ENCODE measurements at regions not wholly inside any gene's neighbourhood (a gene's known extent, or its start where the extent isn't known, plus 50 kb on each side); places are given as distances from the start of the nearest gene placed in this dataset.

DNA sequence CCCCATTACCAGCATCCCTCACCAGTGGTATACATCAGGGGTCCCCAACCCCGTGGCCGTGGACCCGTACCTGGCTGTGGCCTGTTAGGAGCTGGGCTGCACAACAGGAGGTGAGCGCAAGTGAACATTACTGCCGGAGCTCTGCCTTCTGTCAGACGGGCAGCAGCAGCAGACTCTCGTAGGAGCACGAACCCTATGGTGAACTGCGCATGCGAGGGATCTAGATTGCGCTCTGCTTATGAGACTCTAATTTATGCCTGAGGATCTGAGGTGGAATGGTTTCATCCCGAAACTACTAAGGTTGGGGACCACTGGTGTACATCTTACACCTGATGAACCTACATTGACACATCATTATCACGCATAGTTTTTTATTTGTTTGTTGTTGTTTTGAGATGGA is 52.8 kb upstream of the DHX15 start:
- DNase-seq (ENCODE audit: low spot score) = no peak

DNA sequence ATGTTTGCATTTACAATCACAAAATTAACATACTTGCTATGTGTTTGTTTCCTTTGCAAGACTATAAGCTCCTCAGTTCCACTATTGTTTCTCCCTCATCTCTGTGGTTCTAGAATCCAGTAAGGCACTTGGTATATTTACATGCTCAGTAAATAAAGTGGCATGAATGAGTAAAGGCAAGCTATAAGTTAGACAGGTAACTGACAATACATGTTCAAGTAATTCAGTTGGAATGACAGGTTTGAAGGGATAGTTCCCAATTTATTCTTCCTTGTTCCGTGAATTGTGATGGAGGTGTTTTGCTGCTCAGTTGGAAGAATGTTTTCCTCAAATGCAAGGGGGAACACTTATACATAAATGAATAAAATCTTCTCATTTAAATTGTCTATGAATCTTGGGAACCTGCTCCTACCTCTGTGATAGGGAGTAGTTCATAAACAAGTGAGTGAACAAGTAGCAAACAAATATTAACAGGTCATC is 54.1 kb upstream of the DHX15 start:
- DNase-seq (ENCODE audit: low spot score) = no peak

DNA sequence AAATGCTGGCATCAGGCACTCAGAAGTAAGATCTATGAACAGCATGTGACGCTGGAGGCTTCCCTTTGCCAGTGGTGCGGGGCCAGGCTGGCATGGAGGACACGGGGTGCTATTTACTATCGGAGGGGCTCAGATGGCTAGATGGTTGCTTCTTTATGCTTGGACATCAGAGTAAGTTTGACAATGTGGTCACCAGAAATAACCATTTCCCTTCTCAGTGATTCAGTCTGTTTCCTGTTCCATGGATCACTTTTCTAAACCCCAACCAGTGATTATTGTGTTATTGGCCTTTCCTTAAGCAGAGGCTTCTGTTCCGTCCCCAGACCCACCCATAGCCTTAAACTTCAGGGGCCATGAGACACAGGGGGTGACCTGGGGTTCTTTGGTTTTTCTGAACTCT is 55.4 kb upstream of the DHX15 start:
- no peak for DNase-seq (ENCODE audit: low spot score)

DNA sequence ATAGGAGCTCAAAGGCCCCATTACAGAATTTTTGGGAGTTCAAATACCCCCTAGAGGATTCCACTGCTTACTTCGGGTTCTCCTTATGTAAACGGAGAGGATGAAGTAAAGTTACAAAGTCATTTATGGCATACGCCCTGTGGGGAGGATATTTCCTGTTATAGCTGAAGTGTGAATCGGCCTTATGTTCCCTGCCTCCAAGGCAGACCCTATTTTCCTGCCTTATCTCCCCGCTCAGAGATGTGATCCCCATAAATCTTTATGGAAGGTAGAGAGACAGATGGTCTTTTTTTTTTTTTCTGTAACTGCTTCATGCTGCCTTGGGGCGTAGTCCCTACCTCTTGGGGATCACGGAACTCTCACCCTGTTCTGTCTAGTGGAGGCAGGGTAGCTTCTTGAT is 56.0 kb upstream of the DHX15 start:
- no peak for DNase-seq (ENCODE audit: low spot score)

DNA sequence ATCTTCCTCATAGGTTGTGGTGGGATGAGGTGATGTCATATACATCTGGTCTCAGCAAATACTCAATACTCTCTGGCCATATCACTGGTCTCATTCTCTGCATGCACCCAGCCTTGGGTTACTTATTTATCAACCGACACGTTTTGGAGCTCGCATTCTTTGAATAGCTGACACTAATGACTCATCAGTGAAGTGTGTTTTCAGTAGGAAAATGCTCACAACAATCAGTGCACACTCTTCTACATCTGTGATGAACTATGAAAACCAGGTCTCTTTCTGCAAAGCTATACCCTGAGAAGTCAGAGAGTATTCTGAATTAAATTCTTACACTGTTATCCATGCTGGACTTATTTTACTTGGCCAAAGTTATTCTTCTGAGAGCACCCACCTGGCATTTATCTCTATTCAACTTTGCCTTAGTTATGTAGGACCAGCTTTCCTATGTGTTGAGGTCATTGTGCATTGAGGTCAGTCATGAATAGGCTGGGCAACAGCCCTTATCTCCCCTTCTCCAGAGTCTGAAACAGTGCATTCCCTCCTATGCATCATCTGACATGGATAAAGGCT is 58.7 kb upstream of the DHX15 start:
- peak; percentile 49 for DNase-seq (ENCODE audit: low spot score)

DNA sequence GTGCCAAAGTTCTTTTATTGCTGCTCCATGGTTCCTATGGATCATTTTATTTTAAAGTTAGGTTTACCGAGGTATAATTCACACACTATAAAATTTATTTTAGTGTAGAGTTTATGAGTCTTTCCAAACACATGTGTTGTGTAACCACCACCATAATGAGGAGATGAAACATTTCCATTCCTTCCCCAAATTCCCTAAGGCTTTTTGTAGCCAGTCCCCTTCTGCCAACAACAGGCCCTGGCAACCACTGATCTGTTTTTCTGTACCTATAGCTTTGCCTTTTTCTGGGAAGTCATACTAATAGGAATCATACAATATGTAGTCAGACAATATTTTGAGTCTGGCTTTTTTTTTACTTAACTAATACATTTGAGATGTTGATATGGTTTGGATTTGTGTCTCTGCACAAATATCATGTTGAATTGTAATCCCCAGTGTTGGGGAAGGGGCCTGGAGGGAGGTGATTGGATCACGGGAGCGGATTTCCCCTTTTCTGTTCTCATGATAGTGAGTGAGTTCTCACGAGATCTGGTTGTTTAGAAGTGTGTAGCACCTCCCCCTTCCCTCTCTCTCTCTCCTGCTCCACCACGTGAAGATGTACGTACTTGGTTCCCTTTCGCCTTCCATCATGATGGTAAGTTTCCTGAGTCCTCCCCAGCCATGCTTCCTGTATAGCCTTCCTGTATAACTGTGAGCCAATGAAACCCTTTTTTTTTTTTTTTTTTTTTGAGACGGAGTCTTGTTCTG is 59.6 kb upstream of the DHX15 start:
- no peak for DNase-seq (ENCODE audit: low spot score)

DNA sequence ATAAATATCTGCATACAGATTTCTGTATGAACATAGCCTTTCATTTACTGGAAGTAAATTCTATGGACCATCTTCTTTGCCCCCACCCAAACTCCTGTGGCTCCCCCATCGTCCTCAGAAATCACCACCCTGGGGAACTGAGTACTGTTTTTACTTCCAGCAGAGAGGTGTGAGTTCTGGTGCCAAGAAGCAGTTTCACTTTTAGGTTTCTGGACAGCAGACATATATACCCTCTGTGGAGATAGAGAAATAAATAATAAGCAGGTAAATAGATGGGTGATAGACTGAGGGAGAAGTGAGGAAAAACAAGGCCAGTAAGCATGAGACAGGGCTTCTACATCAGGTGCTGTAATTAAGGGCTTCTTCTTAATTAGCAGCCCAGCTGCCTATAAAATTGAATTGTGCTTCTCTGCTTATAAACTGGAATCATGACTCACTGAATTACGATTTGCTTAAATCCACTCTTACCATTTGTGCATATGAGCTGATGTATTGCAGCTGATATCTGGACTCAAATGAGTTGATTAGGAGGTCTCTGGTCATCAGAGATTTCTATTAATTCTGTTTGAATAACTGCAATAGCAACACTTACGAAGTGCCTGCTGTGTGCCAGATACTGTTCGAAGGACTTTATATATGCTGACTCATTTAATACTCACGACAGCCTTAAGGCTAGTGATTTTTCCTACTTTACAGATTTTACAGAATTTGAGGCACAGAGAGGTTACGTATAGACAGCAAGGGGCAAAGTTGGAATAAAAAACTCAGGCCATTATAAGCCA is 60.8 kb upstream of the DHX15 start:
- no peak for DNase-seq (ENCODE audit: low spot score)

DNA sequence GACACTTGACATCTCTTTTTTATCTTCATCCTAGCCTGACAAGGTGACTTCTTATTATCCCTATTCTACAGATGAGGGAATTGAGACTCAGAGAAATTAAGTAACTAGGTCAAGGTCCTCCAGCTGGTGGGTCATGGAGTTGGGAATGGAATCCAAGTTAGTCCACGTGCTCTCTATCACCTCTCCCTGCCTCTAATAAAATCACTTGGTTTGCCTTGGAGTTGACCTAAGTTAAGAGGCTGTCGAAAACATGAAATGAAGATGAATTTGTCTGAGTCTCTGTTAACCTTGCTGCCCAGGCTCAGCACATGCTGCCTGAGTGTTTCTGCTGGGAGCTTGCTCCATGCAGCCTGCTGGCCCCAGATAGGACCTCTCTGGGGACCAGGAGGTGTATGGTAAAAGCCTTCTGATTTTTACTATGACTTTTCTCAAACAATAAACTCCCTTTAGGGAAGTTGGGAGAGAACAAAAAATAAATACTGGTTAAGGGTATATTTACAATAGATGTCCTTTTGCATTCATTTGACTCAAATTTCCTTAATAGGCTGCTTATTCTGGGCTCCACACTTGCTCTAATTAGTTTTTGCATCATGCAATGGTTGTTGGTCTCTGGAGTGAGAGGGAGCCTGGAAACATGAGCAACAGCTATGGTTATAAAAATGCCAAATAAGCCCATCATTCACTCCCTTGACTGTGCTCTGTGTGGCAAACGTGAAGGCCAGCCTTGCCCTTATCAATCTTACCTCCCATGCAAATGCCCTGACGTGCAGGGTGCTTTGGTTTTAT is 61.6 kb upstream of the DHX15 start:
- no peak for DNase-seq (ENCODE audit: low spot score)

DNA sequence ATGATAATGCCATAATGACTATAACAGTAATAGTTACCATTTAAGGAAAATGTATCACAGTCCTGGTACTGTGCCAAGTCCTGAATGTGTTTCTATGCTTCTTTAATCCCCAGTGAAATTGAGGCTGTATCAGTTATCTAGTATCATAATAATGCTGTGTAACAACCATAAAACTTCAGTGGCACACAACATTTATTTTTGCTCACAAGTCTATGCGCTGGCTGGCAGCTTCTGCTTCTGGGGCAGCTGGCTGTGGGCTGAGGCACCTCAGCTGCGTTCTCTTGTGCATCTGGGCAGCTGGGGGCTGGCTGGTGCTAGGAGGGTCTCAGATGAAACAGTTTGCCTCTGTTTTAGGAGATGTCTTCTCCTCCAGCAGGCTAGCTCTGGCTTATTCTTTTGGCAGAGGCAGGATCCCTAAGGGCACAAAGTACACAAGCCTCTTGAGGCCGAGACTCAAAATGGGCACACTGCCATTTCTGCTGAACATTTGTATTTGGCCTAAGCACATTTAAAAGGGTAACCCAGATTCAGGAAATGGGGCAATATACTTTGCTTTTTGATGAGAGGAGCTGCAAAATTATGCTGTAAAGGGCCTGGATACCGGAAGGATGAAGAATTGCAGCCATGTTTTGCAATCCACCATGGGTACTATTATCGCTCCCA is 62.6 kb upstream of the DHX15 start:
- no peak for DNase-seq (ENCODE audit: low spot score)

DNA sequence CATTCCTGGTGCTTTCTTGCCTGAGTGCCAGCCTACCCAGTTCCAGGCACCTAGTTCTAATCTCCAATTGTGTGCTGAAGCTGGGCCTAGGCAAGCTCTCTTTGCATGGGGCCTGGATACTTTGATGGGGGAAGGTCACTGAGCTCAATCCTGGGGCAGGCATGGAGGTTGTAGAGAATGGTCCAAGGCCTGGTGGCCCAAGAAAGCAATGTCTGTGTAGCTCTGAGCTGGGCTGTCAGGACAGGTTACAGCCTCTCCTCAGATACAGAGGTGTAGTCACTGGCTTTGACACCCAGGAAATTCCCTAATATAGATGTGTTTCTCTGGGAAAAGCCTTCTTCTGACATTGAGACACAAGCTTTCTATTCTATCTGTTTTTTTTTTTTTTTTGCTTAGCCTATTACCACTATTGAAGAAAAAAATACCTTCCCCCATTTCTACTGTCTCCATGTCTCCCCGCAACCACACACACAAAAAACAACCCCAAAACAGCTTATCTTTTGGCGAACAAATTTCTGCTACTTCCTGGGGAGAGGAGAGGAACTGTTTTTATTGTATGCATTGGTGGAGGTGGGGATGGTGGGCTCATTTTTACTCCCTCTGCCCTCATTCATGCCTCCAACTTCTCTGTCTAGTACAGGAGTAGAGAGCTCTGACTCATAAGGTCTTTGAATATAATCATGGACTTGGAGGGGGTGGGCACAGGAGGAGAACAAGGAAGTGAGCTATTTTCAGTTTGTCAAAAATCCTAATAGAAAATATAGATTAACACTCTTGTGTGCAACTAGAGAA is 66.7 kb upstream of the DHX15 start:
- DNase-seq (ENCODE audit: low spot score) = no peak

DNA sequence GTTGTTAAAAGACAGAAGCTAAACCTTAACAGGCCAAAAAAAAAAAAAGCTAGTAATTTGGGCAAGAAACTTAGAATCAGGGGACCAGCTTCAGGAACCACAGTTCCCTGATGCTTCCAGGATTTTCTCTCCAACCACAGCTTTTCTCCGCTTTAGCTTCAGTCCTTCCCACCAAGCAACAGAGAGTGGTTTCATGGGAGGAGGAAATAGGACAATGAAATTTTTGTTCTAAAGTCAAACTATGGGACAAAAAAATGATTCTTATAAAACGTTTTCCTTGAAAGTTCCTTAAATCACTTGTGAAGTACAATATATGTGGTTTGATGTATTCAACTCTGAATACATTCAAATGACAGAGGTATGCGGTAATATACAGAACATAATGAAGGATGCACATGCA is 71.0 kb upstream of the DHX15 start:
- no peak for DNase-seq (ENCODE audit: low spot score)

DNA sequence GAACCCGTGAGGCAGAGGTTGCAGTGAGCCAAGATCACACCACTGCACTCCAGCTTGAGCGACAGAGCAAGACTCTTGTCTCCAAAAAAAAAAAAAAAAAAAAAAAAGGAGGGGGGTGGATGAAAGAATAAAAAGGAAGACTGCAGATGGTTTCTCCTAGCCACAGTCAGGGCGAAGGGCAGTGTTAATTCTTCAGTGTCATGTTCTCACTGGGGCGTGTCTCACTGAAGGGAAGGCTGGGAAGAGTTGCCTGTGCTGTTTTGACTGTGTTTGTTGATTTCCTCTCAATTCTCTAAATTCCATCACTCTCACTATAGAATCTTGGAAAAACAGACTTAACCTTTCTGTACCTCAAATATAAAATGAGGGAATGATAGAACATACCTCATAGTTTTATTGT is 71.6 kb upstream of the DHX15 start:
- no peak for DNase-seq (ENCODE audit: low spot score)

DNA sequence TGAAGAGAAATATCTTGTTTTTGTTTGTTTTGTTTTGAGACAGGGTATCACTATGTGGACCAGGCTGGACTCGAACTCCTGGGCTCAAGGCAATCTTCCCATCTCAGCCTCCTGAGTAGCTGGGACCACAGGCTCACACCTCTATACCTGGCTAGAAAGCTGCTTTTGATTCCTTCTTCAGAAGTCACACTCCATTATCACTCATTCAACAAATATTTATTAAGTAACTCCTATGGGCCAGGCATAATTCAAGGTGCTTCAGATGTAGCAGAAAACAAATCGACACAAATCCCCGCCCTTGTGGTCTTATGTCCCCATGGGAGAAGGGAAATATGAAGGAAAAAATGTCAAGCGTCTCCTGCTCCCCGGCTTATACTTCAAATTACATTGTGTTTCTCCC is 72.6 kb upstream of the DHX15 start:
- DNase-seq (ENCODE audit: low spot score) = no peak

DNA sequence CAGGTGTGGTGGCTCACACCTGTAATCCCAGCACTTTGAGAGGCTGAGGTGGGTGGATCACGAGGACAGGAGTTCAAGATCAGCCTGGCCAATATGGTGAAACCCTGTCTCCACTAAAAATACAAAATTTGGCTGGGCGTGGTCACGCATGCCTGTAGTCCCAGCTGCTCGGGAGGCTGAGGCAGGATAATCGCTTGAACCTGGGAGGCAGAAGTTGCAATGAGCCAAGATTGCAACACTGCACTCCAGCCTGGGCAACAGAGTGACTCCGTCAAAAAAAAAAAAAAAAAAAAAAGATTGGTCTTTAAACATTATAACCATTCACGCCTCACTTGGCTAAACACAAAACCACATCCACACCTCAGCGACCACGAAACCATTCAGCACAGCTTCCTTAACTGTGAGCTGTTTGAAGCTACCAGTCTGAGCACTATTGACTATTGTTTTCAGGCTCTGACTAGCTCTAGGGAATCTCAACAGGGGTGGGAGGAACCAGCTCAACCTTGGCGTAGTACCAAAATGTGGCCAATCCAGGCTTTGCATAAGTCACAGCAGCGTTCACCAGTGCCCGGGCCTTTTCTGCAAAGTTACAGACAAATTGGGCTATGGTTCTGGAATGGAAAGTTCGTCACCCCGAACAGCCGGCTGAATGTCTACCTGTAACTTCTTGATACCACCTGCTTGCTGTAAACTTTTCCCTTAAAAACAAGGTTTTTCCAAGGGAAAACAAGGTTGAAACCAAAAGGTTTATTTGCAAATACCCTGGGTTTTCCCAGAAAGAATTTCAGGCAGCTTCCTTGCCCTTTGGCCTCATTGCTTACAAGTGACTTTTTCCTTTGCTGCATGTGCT is 73.6 kb upstream of the DHX15 start:
- DNase-seq (ENCODE audit: low spot score) = peak; percentile 26

DNA sequence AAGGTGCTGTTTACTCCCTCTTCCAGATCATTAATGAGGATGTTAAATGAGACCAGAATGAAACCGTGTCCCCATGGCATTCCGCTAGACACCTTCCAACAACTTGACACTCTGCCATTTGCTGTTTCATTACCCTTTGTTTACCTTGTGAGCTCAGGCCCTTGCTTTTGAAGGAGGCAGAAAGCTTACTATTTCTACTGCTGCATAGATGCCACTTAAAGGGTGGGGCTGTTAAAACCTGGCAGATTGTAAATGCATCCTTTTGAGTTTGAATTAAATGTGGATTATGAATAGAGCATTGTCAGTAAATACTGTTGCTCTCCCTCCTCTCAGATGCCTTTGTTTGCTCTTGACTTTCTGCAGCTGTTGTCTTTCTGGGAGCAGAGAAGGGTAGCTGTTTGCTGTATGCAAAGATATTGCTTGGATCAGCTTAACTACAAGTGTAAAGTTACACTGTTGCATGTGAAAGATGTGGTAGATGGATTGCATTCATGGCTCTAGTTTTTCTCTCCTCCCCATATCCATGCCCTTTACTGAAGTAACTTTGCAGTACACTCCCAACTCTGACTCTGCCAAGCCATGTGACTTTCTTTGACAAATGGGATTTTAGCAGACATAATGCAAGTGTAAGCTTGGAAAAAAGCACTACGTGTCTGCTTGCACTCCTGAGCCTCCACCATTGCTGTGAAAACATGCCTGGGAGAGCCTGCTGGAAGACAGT is 75.0 kb upstream of the DHX15 start:
- DNase-seq (ENCODE audit: low spot score) = no peak

DNA sequence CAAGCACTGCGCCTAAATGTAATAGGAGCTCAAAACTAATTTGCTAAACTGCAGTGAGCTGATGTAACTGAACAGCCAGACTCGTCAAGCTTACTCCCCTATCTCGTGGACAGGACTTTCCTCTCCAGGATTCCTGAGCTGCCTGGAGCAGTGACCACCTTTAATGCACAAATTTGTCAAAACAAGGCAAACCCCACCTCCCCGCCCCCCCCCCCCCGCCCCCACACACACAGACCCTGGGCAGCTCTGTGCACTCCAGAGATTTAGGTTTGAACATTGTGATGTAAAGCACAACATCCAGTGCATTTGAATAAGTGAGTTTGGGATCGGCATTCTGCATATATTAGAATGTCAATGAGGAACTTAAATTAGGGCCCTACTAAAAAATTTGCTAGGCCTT is 77.7 kb upstream of the DHX15 start:
- DNase-seq (ENCODE audit: low spot score) = no peak

DNA sequence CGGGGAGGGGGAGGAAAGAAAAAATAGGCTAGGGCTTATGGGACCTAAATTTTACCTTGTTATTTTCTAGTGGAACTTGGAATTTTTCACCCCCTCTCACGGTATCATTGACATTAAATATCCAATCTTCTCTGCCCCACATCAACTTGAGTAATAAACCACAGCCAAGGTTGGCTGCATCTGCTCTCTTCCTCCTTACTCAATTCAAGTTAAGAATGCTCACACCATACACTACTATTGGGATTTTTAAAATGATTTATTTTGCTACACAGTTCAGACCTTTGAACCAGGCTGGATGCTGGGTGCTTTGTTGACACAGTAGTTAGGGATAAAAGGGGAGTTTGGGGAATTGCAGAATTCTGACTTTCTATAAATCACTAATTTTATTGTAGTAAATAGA is 78.2 kb upstream of the DHX15 start:
- no peak for DNase-seq (ENCODE audit: low spot score)

DNA sequence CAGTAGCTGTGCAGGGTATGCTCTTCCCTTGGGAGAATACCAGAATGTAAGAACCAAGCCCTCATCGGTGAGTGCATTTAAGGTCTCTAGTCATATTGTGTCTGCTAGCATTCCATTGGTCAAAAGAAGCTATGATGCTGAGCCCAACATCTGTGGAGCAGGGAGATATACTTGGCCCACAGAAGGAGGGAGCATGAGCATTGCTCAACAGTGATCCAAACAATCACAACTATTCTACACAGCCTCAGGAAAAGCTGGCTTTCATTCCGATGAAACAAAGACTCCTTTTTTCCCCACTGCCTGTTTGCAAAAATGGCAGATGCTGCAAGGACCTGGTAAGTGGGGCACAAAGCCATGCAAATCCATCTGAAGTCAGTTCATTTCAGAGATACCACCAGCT is 80.6 kb upstream of the DHX15 start:
- peak; percentile 67 for DNase-seq (ENCODE audit: low spot score)

DNA sequence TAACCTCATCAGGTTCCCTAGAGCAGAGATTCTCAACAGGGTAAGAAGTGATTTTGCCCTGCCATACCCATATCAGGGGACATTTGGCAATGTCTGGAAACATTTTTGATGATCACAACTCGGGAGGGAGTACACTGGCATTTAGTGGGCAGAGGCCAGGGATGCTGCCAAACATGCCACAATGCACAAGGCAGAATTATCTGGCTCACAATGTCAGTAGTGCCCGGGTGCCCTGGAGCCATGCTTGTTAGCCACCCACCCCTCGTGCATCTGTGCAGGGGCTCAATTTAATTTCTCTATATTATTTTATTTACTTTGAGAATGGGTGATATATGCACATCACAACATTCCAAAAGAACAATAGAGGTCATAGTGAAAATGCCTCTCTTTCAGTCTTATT is 82.0 kb upstream of the DHX15 start:
- DNase-seq (ENCODE audit: low spot score) = no peak

Data from AG08395 (cell line).